Parathyroid adenoma (tissue), 2 donors: ENCODE measurements at regions not wholly inside any gene's neighbourhood (a gene's known extent, or its start where the extent isn't known, plus 50 kb on each side); places are given as distances from the start of the nearest gene placed in this dataset.

ENCODE experiments used
- H2AFZ ChIP-seq: fragments of 300-600 bp; sonication (generic); one replicate; pipeline ENCODE4 v1.7.0; 2017; ENCODE audit warnings: antibody characterized with exemption, mild to moderate bottlenecking
- H3K27ac ChIP-seq: fragments of 300-600 bp; sonication (generic); one replicate; pipeline ENCODE4 v1.7.0; 2017
- H3K27me3 ChIP-seq: fragments of 300-600 bp; sonication (generic); one replicate; pipeline ENCODE4 v1.7.0; 2017; ENCODE audit warnings: low read length; ENCODE audit not compliant: control insufficient read depth, insufficient read depth
- H3K36me3 ChIP-seq: fragments of 300-600 bp; sonication (generic); one replicate; pipeline ENCODE4 v1.7.0; 2017; ENCODE audit warnings: low read length; ENCODE audit not compliant: control insufficient read depth, insufficient read depth
- H3K4me1 ChIP-seq: fragments of 300-600 bp; sonication (generic); one replicate; pipeline ENCODE4 v1.7.0; 2017; ENCODE audit warnings: control low read depth
- H3K4me2 ChIP-seq: fragments of 300-600 bp; sonication (generic); one replicate; pipeline ENCODE4 v1.7.0; 2017; ENCODE audit warnings: low read length
- H3K4me3 ChIP-seq: fragments of 300-600 bp; sonication (generic); one replicate; pipeline ENCODE4 v1.7.0; 2017; ENCODE audit warnings: low read depth, low read length
- H3K79me2 ChIP-seq: fragments of 300-600 bp; sonication (generic); one replicate; pipeline ENCODE4 v1.7.0; 2017; ENCODE audit warnings: control low read depth
- H3K9ac ChIP-seq: fragments of 300-600 bp; sonication (generic); one replicate; pipeline ENCODE4 v1.7.0; 2017; ENCODE audit warnings: mild to moderate bottlenecking
- H3K9me3 ChIP-seq: fragments of 300-600 bp; sonication (generic); one replicate; pipeline ENCODE4 v1.7.0; 2017; ENCODE audit warnings: low read length; ENCODE audit not compliant: control insufficient read depth
- TF ChIP-seq, protein P1 (sequence below): fragments of 300-600 bp; sonication (generic); IDR thresholded peaks from one replicate; pipeline ENCODE4 v1.7.0; 2017; ENCODE audit warnings: antibody characterized with exemption, mild to moderate bottlenecking
- donor health status: primary hyperparathyroidism.

DNA sequence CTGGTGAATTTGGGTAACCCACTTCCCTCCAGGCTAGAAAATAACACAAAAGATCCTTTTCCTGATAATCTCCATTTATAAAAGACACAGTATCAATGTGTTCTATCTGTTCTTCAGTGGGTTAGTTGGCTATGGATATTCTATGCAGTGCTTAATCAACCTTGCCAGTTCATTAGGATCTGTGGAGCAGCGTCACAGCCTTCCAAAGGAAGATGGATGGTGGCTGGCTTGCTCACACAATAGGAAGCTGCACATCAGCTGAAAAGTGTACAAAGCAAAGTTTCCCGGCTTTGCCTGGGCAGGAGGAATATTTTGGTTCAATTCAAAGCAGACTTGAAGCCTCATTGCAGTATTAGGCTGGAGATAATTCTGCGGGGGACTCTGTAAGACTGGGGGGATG lies 70.3 kb upstream of the CA10 start:
- no peak overlapping the region for H3K9ac ChIP-seq
- H3K4me3 ChIP-seq: no peak overlapping the region
- no peaks in the 10 kb centered on the region for H3K4me1 ChIP-seq
- no peaks in the 10 kb centered on the region for H3K79me2 ChIP-seq
- no peaks in the 10 kb centered on the region for H3K9me3 ChIP-seq
- H3K4me2 ChIP-seq: no peak overlapping the region
- no peak overlapping the region for H2AFZ ChIP-seq
- H3K27me3 ChIP-seq: no peaks in the 10 kb centered on the region
- no peak overlapping the region for H3K27ac ChIP-seq
- TF ChIP-seq, protein P1, sequence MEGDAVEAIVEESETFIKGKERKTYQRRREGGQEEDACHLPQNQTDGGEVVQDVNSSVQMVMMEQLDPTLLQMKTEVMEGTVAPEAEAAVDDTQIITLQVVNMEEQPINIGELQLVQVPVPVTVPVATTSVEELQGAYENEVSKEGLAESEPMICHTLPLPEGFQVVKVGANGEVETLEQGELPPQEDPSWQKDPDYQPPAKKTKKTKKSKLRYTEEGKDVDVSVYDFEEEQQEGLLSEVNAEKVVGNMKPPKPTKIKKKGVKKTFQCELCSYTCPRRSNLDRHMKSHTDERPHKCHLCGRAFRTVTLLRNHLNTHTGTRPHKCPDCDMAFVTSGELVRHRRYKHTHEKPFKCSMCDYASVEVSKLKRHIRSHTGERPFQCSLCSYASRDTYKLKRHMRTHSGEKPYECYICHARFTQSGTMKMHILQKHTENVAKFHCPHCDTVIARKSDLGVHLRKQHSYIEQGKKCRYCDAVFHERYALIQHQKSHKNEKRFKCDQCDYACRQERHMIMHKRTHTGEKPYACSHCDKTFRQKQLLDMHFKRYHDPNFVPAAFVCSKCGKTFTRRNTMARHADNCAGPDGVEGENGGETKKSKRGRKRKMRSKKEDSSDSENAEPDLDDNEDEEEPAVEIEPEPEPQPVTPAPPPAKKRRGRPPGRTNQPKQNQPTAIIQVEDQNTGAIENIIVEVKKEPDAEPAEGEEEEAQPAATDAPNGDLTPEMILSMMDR: no peak
- H3K36me3 ChIP-seq: no peaks in the 10 kb centered on the region

DNA sequence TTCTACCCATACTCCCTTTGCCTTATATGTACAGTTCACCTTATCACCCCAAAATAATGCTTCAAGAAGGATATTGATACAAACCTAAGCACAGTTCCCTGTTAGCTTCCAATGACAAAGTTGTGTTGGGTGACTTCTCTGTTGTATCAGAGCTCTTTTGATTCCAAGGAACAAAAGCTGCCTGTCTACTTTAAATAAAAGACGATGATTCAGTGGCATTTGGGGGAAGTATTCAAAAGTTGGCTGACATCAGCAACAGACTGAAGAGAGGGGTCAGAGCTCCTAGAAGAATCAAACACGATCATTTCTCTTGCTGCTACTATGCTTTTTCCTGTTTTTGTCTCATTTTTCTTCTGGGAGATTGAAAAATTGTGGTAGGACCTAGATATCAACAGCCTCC lies 69.4 kb upstream of the CA10 start:
- H3K4me1 ChIP-seq: no peaks in the 10 kb centered on the region
- no peak overlapping the region for H3K9ac ChIP-seq
- H3K36me3 ChIP-seq: no peaks in the 10 kb centered on the region
- H3K27me3 ChIP-seq: no peaks in the 10 kb centered on the region
- H2AFZ ChIP-seq: no peak overlapping the region
- H3K27ac ChIP-seq: no peak overlapping the region
- H3K9me3 ChIP-seq: no peaks in the 10 kb centered on the region
- no peak overlapping the region for H3K4me2 ChIP-seq
- H3K79me2 ChIP-seq: no peaks in the 10 kb centered on the region
- TF ChIP-seq, protein P1: no peak
- H3K4me3 ChIP-seq: no peak overlapping the region

- Histone ChIP-seq H2AFZ (no peak overlapping the region), H3K4me1 (no peaks in the 10 kb centered on the region), H3K27ac (no peak overlapping the region), H3K27me3 (no peaks in the 10 kb centered on the region), H3K4me2 (no peak overlapping the region), H3K9ac (no peak overlapping the region), H3K79me2 (no peaks in the 10 kb centered on the region), H3K36me3 (no peaks in the 10 kb centered on the region), H3K9me3 (no peaks in the 10 kb centered on the region), H3K4me3 (no peak overlapping the region)
- TF ChIP-seq, protein P1: no peak
Observed at GRCh38 chr17:52213451-52213850, 54.9 kb upstream of the CA10 start.

GRCh38 chr17:52212851-52213250 lies 54.3 kb upstream of the CA10 start:
- Histone ChIP-seq H3K4me2 (no peak overlapping the region), H3K79me2 (no peaks in the 10 kb centered on the region), H3K27me3 (no peaks in the 10 kb centered on the region), H3K4me3 (no peak overlapping the region), H3K36me3 (no peaks in the 10 kb centered on the region), H3K9ac (no peak overlapping the region), H3K9me3 (no peaks in the 10 kb centered on the region), H2AFZ (no peak overlapping the region), H3K27ac (no peak overlapping the region), H3K4me1 (no peaks in the 10 kb centered on the region)
- TF ChIP-seq, protein P1: no peak

GRCh38 chr17:52209507-52209906 lies 51.0 kb upstream of the CA10 start:
- Histone ChIP-seq H3K4me2 (no peak overlapping the region), H3K27me3 (no peaks in the 10 kb centered on the region), H3K9ac (no peak overlapping the region), H3K9me3 (no peaks in the 10 kb centered on the region), H3K27ac (no peak overlapping the region), H3K4me1 (no peaks in the 10 kb centered on the region), H3K79me2 (no peaks in the 10 kb centered on the region), H3K36me3 (no peaks in the 10 kb centered on the region), H2AFZ (no peak overlapping the region), H3K4me3 (no peak overlapping the region)
- TF ChIP-seq, protein P1: no peak
